Neural progenitor cell (in vitro differentiated cells): ENCODE measurements at regions not wholly inside any gene's neighbourhood (a gene's known extent, or its start where the extent isn't known, plus 50 kb on each side); places are given as distances from the start of the nearest gene placed in this dataset.

Source experiments
- DNase-seq: peaks from one replicate; pipeline ENCODE4 v3.0.0-alpha.2; 2016; ENCODE audit warnings: low spot score
- H2AFZ ChIP-seq: fragments of 200-600 bp; sonication (generic); replicated peaks from 2 replicates; pipeline ENCODE4 v1.6.1; 2016; ENCODE audit warnings: antibody characterized with exemption
- H3F3A ChIP-seq: fragments of 200-600 bp; sonication (generic); 2 replicates; pipeline ENCODE4 v1.6.1; 2016; ENCODE audit warnings: antibody characterized with exemption, low read depth
- H3K27ac ChIP-seq: fragments of 200-600 bp; sonication (generic); 2 replicates; pipeline ENCODE4 v1.5.1; 2016; ENCODE audit warnings: mild to moderate bottlenecking
- H3K27me3 ChIP-seq: fragments of 200-600 bp; sonication (generic); 2 replicates; pipeline ENCODE4 v1.6.1; 2016; ENCODE audit warnings: mild to moderate bottlenecking, moderate library complexity
- H3K36me3 ChIP-seq: fragments of 200-600 bp; sonication (generic); 2 replicates; pipeline ENCODE4 v1.5.1; 2016
- H3K4me1 ChIP-seq: fragments of 200-600 bp; sonication (generic); 2 replicates; pipeline ENCODE4 v1.6.1; 2016; ENCODE audit warnings: mixed run types
- H3K4me2 ChIP-seq: fragments of 200-600 bp; sonication (generic); 2 replicates; pipeline ENCODE4 v1.6.1; 2016
- H3K4me3 ChIP-seq: fragments of 200-600 bp; sonication (generic); 2 replicates; pipeline ENCODE4 v1.5.1; 2016
- H3K79me2 ChIP-seq: fragments of 200-600 bp; sonication (generic); 2 replicates; pipeline ENCODE4 v1.6.1; 2016; ENCODE audit warnings: low read depth
- H3K9ac ChIP-seq: fragments of 200-600 bp; sonication (generic); 2 replicates; pipeline ENCODE4 v1.6.1; 2016
- H3K9me3 ChIP-seq: fragments of 200-600 bp; sonication (generic); 2 replicates; pipeline ENCODE4 v1.5.1; 2016; ENCODE audit warnings: low read depth
- H4K20me1 ChIP-seq: fragments of 200-600 bp; sonication (generic); 2 replicates; pipeline ENCODE4 v1.6.1; 2016; ENCODE audit warnings: low read depth
- H3K27ac Mint-ChIP-seq: 3 replicates; pipeline ENCODE4 v1.8.0; 2021; ENCODE audit warnings: mixed read lengths
- H3K27me3 Mint-ChIP-seq: 2 replicates; pipeline ENCODE4 v1.8.0; 2022; ENCODE audit warnings: low read depth, mild to moderate bottlenecking, inconsistent platforms, moderate library complexity, mixed read lengths; ENCODE audit not compliant: insufficient read depth
- H3K36me3 Mint-ChIP-seq: 3 replicates; pipeline ENCODE4 v1.8.0; 2021; ENCODE audit warnings: mixed read lengths
- H3K4me1 Mint-ChIP-seq: 3 replicates; pipeline ENCODE4 v1.8.0; 2021; ENCODE audit warnings: mixed read lengths
- H3K4me3 Mint-ChIP-seq: 3 replicates; pipeline ENCODE4 v1.8.0; 2021; ENCODE audit warnings: mild to moderate bottlenecking, moderate library complexity, mixed read lengths
- H3K9me3 Mint-ChIP-seq: 3 replicates; pipeline ENCODE4 v1.8.0; 2020; ENCODE audit warnings: mixed read lengths
- EZH2 ChIP-seq: fragments of 200-600 bp; sonication (generic); IDR thresholded peaks from 2 replicates; pipeline ENCODE4 v1.6.1; 2017; ENCODE audit warnings: antibody characterized with exemption, mild to moderate bottlenecking, moderate library complexity
- EZH2phosphoT487 ChIP-seq: fragments of 200-600 bp; sonication (generic); IDR thresholded peaks from 2 replicates; pipeline ENCODE4 v1.6.1; 2017; ENCODE audit warnings: antibody characterized with exemption
- TF ChIP-seq, protein P1 (sequence below): fragments of 200-600 bp; sonication (generic); IDR thresholded peaks from 2 replicates; pipeline ENCODE4 v1.5.1; 2017; ENCODE audit warnings: antibody characterized with exemption, mild to moderate bottlenecking

DNA sequence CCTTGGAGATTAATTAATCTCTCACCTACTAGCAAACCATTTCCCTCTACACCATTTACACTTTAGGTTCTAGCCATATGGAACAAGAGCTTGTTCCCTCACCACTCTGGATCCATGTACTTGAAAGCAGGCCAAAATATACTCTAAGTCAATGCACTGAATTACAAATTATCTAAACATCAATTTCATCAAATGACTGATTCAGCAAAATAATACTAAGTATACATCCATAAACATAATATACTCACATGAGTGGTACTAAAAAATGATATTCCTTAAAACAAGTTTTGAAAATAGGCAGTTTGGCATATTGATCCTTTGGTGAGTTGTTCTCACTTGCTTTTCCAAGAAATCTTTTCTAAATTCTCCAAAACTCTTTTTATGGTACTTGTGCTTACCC lies 459.7 kb upstream of the ZNF385D start:
- Mint-ChIP-seq H3K36me3 (no peaks in the 10 kb centered on the region), H3K9me3 (no peaks in the 10 kb centered on the region), H3K27ac (no peak overlapping the region), H3K4me3 (no peak overlapping the region), H3K27me3 (no peaks in the 10 kb centered on the region), H3K4me1 (no peaks in the 10 kb centered on the region)
- no peaks in the 10 kb centered on the region for H3K79me2 ChIP-seq
- no peaks in the 10 kb centered on the region for H3K36me3 ChIP-seq
- no peak overlapping the region for H3K27ac ChIP-seq
- no peak overlapping the region for H3K4me2 ChIP-seq
- no peaks in the 10 kb centered on the region for H3F3A ChIP-seq
- H3K4me3 ChIP-seq = no peak overlapping the region
- TF ChIP-seq EZH2 (no peak), EZH2phosphoT487 (no peak)
- TF ChIP-seq, protein P1, sequence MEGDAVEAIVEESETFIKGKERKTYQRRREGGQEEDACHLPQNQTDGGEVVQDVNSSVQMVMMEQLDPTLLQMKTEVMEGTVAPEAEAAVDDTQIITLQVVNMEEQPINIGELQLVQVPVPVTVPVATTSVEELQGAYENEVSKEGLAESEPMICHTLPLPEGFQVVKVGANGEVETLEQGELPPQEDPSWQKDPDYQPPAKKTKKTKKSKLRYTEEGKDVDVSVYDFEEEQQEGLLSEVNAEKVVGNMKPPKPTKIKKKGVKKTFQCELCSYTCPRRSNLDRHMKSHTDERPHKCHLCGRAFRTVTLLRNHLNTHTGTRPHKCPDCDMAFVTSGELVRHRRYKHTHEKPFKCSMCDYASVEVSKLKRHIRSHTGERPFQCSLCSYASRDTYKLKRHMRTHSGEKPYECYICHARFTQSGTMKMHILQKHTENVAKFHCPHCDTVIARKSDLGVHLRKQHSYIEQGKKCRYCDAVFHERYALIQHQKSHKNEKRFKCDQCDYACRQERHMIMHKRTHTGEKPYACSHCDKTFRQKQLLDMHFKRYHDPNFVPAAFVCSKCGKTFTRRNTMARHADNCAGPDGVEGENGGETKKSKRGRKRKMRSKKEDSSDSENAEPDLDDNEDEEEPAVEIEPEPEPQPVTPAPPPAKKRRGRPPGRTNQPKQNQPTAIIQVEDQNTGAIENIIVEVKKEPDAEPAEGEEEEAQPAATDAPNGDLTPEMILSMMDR = no peak
- no peak overlapping the region for H3K9ac ChIP-seq
- DNase-seq = no peak
- no peaks in the 10 kb centered on the region for H4K20me1 ChIP-seq
- no peaks in the 10 kb centered on the region for H3K27me3 ChIP-seq
- no peaks in the 10 kb centered on the region for H3K9me3 ChIP-seq
- no peaks in the 10 kb centered on the region for H3K4me1 ChIP-seq
- H2AFZ ChIP-seq = no peak overlapping the region

DNA sequence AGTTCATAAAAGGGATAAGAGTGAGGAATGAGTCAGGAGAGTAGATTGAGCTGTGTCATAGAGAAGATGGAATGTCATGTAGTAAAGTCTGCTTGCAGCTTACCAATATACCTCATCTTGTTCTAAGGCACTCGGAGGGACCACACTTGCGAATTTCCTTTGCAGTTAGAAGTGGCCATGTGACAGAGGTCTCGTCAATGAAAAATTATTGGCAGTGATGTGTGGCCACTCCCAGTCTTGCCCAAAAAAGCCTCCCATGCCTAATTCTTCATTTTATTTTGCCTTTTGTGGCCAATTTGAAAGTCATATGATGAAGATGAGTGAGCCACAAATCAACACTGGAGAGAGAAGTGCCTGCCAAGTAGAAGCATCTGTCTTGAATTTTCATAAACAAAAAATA lies 465.6 kb upstream of the ZNF385D start:
- no peaks in the 10 kb centered on the region for H3K9me3 ChIP-seq
- no peak overlapping the region for H3K4me3 Mint-ChIP-seq
- H3K36me3 Mint-ChIP-seq = no peaks in the 10 kb centered on the region
- H3K9ac ChIP-seq = no peak overlapping the region
- no peak overlapping the region for H3K27ac ChIP-seq
- H3K27ac Mint-ChIP-seq = no peak overlapping the region
- no peaks in the 10 kb centered on the region for H3F3A ChIP-seq
- H3K36me3 ChIP-seq = no peaks in the 10 kb centered on the region
- H3K4me3 ChIP-seq = no peak overlapping the region
- H4K20me1 ChIP-seq = no peaks in the 10 kb centered on the region
- no peaks in the 10 kb centered on the region for H3K79me2 ChIP-seq
- no peaks in the 10 kb centered on the region for H3K4me1 ChIP-seq
- H3K27me3 Mint-ChIP-seq = no peaks in the 10 kb centered on the region
- TF ChIP-seq EZH2phosphoT487 (no peak), EZH2 (no peak)
- TF ChIP-seq, protein P1 = no peak
- no peaks in the 10 kb centered on the region for H3K27me3 ChIP-seq
- no peak overlapping the region for H2AFZ ChIP-seq
- H3K4me1 Mint-ChIP-seq = no peaks in the 10 kb centered on the region
- DNase-seq = no peak
- H3K4me2 ChIP-seq = no peak overlapping the region
- H3K9me3 Mint-ChIP-seq = no peaks in the 10 kb centered on the region

DNA sequence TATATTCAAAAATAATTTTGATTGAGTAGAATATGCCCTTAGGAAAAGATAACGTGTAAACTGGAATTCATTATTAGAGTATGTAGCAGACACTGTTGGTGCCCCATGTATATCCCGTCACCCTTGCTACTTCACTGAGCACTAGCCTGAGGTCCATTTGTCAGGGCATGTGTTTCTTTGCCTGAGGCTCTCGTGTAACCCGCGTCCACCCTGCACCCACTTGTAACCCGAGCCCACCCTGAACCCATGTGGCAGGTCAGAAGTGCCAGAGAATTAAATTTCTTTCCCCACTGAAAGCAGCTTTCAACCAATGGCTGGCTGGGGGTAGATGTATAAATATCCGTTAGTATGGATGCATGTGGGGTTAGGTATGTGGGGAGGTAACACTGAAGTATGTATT lies 474.2 kb upstream of the ZNF385D start:
- Histone ChIP-seq H3K4me2 (no peak overlapping the region), H3K9me3 (no peaks in the 10 kb centered on the region), H4K20me1 (no peaks in the 10 kb centered on the region), H3F3A (no peaks in the 10 kb centered on the region), H3K79me2 (no peaks in the 10 kb centered on the region), H2AFZ (no peak overlapping the region), H3K36me3 (no peaks in the 10 kb centered on the region), H3K9ac (no peak overlapping the region), H3K27ac (no peak overlapping the region), H3K4me1 (no peaks in the 10 kb centered on the region), H3K4me3 (no peak overlapping the region), H3K27me3 (no peaks in the 10 kb centered on the region)
- Mint-ChIP-seq H3K27ac (no peak overlapping the region), H3K27me3 (peaks cover 2% of the 10 kb centered on the region), H3K36me3 (no peaks in the 10 kb centered on the region), H3K4me1 (peaks cover 3% of the 10 kb centered on the region), H3K4me3 (no peak overlapping the region), H3K9me3 (no peaks in the 10 kb centered on the region)
- peak; percentile 6 for DNase-seq
- TF ChIP-seq EZH2phosphoT487 = no peak
- no peak for TF ChIP-seq EZH2
- TF ChIP-seq, protein P1 = no peak

DNA sequence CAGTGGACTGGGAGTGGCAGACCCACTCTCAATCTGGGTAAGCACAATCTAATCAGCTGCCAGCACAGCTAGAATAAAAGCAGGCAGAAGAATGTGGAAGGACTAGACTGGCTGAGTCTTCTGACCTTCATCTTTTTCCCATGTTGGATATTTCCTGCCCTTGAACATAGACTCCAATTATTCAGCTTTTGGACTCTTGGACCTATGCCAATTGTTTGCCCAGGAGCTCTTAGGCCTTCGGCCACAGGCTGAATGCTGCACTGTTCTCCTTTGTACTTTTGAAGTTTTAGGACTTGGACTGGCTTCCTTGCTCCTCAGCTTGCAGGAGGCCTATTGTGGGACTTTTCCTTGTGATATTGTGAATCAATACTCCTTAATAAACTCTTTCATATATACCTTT lies 477.7 kb upstream of the ZNF385D start:
- H3K4me1 Mint-ChIP-seq = peaks cover 3% of the 10 kb centered on the region

More for the DNA sequence above, 477.7 kb upstream of the ZNF385D start:
- no peak overlapping the region for H3K27ac Mint-ChIP-seq
- no peaks in the 10 kb centered on the region for H3K79me2 ChIP-seq
- H3K4me1 ChIP-seq = no peaks in the 10 kb centered on the region
- H3K36me3 ChIP-seq = no peaks in the 10 kb centered on the region
- H3K27ac ChIP-seq = no peak overlapping the region
- no peak overlapping the region for H3K4me3 ChIP-seq
- no peaks in the 10 kb centered on the region for H4K20me1 ChIP-seq
- DNase-seq = no peak
- no peak overlapping the region for H2AFZ ChIP-seq
- no peaks in the 10 kb centered on the region for H3K9me3 ChIP-seq
- H3K36me3 Mint-ChIP-seq = no peaks in the 10 kb centered on the region
- no peak overlapping the region for H3K9ac ChIP-seq
- H3F3A ChIP-seq = no peaks in the 10 kb centered on the region
- H3K9me3 Mint-ChIP-seq = no peaks in the 10 kb centered on the region
- no peaks in the 10 kb centered on the region for H3K27me3 ChIP-seq
- H3K4me3 Mint-ChIP-seq = no peak overlapping the region
- no peak overlapping the region for H3K4me2 ChIP-seq
- TF ChIP-seq EZH2 = no peak
- TF ChIP-seq EZH2phosphoT487 = no peak
- TF ChIP-seq, protein P1 = no peak
- peaks cover 2% of the 10 kb centered on the region for H3K27me3 Mint-ChIP-seq
